HG03103 (cell line): ENCODE measurements at regions not wholly inside any gene's neighbourhood (a gene's known extent, or its start where the extent isn't known, plus 50 kb on each side); places are given as distances from the start of the nearest gene placed in this dataset.
"Not testable (repeated sequence)": the region's sequence is repeated elsewhere in the genome, so short reads cannot be mapped to it uniquely, and the experiment has no call there.

Experiments used
- ATAC-seq: cut with Tn5 transposase; IDR thresholded peaks from one replicate; pipeline ENCODE4 v1.9.1; 2021; ENCODE audit warnings: low read depth; ENCODE audit not compliant: unreplicated experiment

GRCh38 chr3:18195836-18196235, 229.3 kb downstream of the SATB1 start:
- no peak for ATAC-seq

GRCh38 chr3:18194431-18194830, 230.7 kb downstream of the SATB1 start:
- no peak for ATAC-seq

- ATAC-seq, result no peak
Measured at GRCh38 chr3:18190646-18191045, 234.5 kb downstream of the SATB1 start.

- ATAC-seq, result no peak
Measured at GRCh38 chr3:18189282-18190050, 235.7 kb downstream of the SATB1 start.

- ATAC-seq, result no peak
Measured at GRCh38 chr3:18188491-18188890, 236.6 kb downstream of the SATB1 start.

GRCh38 chr3:18185624-18186023, 239.5 kb downstream of the SATB1 start:
- ATAC-seq, result no peak

- not testable (repeated sequence) for ATAC-seq
Measured at GRCh38 chr3:18182923-18183322, 242.2 kb downstream of the SATB1 start.

- no peak for ATAC-seq
Measured at GRCh38 chr3:18179521-18179920, 245.6 kb downstream of the SATB1 start.

- ATAC-seq, result no peak
Measured at GRCh38 chr3:18177271-18177670, 247.9 kb downstream of the SATB1 start.

- ATAC-seq, result not testable (repeated sequence)
Measured at GRCh38 chr3:18173891-18174290, 251.2 kb downstream of the SATB1 start.

- no peak for ATAC-seq
Measured at GRCh38 chr3:18159681-18160080, 265.5 kb downstream of the SATB1 start.

- ATAC-seq, result no peak
Measured at GRCh38 chr3:18153571-18154173, 271.5 kb downstream of the SATB1 start.

- no peak for ATAC-seq
Measured at GRCh38 chr3:18151199-18151598, 273.9 kb downstream of the SATB1 start.

GRCh38 chr3:18149935-18150334, 275.2 kb downstream of the SATB1 start:
- no peak for ATAC-seq

- no peak for ATAC-seq
Measured at GRCh38 chr3:18149386-18149785, 275.8 kb downstream of the SATB1 start.

GRCh38 chr3:18144571-18144970, 280.6 kb downstream of the SATB1 start:
- no peak for ATAC-seq

- no peak for ATAC-seq
Measured at GRCh38 chr3:18143258-18143780, 281.8 kb downstream of the SATB1 start.

- no peak for ATAC-seq
Measured at GRCh38 chr3:18137958-18138357, 287.2 kb downstream of the SATB1 start.

GRCh38 chr3:18135060-18135814, 289.9 kb downstream of the SATB1 start:
- ATAC-seq, result no peak

GRCh38 chr3:18134386-18135059, 290.6 kb downstream of the SATB1 start:
- ATAC-seq, result no peak

GRCh38 chr3:18132991-18133390, 292.1 kb downstream of the SATB1 start:
- no peak for ATAC-seq
